ENCODE measurements at regions not wholly inside any gene's neighbourhood (a gene's known extent, or its start where the extent isn't known, plus 50 kb on each side); places are given as distances from the start of the nearest gene placed in this dataset.

- 88 to 98% methylated on average over 7 of the region's 7 CpGs for WGBS, 2 experiments (ENCODE audit: insufficient coverage in 2 of 2)
- Histone ChIP-seq H3K36me3 (ENCODE audit: control insufficient read depth, insufficient read depth, low read length) (no peaks in the 10 kb centered on the region), H3K9me3 (ENCODE audit: control insufficient read depth, low read length) (no peaks in the 10 kb centered on the region), H3K27ac (ENCODE audit: low read depth, low read length, severe bottlenecking) (no peak overlapping the region), H3K4me1 (ENCODE audit: control insufficient read depth, insufficient read depth, low read length, poor library complexity, severe bottlenecking) (no peaks in the 10 kb centered on the region), H3K4me3 (ENCODE audit: extremely low read depth, insufficient read depth, low read length, poor library complexity, severe bottlenecking) (no peak overlapping the region)
Observed at GRCh38 chr10:120960725-120961124, 109.6 kb downstream of the WDR11 start.

- no peak overlapping the region for H3K4me3 ChIP-seq (ENCODE audit: extremely low read depth, insufficient read depth, low read length, poor library complexity, severe bottlenecking)
- WGBS, 2 experiments (ENCODE audit: insufficient coverage in 2 of 2): 88 to 91% methylated on average over 16 of the region's 17 CpGs
Observed at GRCh38 chr10:120961795-120962755, 110.9 kb downstream of the WDR11 start.

GRCh38 chr10:120962756-120963593 is 111.8 kb downstream of the WDR11 start:
- Histone ChIP-seq H3K4me1 (ENCODE audit: control insufficient read depth, insufficient read depth, low read length, poor library complexity, severe bottlenecking) (no peaks in the 10 kb centered on the region), H3K27ac (ENCODE audit: low read depth, low read length, severe bottlenecking) (no peak overlapping the region), H3K9me3 (ENCODE audit: control insufficient read depth, low read length) (no peaks in the 10 kb centered on the region), H3K4me3 (ENCODE audit: extremely low read depth, insufficient read depth, low read length, poor library complexity, severe bottlenecking) (no peak overlapping the region), H3K36me3 (ENCODE audit: control insufficient read depth, insufficient read depth, low read length) (no peaks in the 10 kb centered on the region)
- WGBS, 2 experiments (ENCODE audit: insufficient coverage in 2 of 2): 80 to 82% methylated on average over 18 to 21 of the region's 23 CpGs

More at GRCh38 chr10:120961795-120962755, 110.9 kb downstream of the WDR11 start:
- Histone ChIP-seq H3K36me3 (ENCODE audit: control insufficient read depth, insufficient read depth, low read length) (no peaks in the 10 kb centered on the region), H3K9me3 (ENCODE audit: control insufficient read depth, low read length) (no peaks in the 10 kb centered on the region), H3K27ac (ENCODE audit: low read depth, low read length, severe bottlenecking) (no peak overlapping the region), H3K4me1 (ENCODE audit: control insufficient read depth, insufficient read depth, low read length, poor library complexity, severe bottlenecking) (no peaks in the 10 kb centered on the region)

GRCh38 chr10:120963594-120964220 is 112.5 kb downstream of the WDR11 start:
- no peaks in the 10 kb centered on the region for H3K36me3 ChIP-seq (ENCODE audit: control insufficient read depth, insufficient read depth, low read length)
- no peak overlapping the region for H3K27ac ChIP-seq (ENCODE audit: low read depth, low read length, severe bottlenecking)
- no peaks in the 10 kb centered on the region for H3K9me3 ChIP-seq (ENCODE audit: control insufficient read depth, low read length)
- no peak overlapping the region for H3K4me3 ChIP-seq (ENCODE audit: extremely low read depth, insufficient read depth, low read length, poor library complexity, severe bottlenecking)
- WGBS, 2 experiments (ENCODE audit: insufficient coverage in 2 of 2): 87 to 98% methylated on average over 5 of the region's 5 CpGs
- H3K4me1 ChIP-seq (ENCODE audit: control insufficient read depth, insufficient read depth, low read length, poor library complexity, severe bottlenecking): no peaks in the 10 kb centered on the region

- H3K9me3 ChIP-seq (ENCODE audit: control insufficient read depth, low read length): no peaks in the 10 kb centered on the region
- no peak overlapping the region for H3K27ac ChIP-seq (ENCODE audit: low read depth, low read length, severe bottlenecking)
- H3K4me3 ChIP-seq (ENCODE audit: extremely low read depth, insufficient read depth, low read length, poor library complexity, severe bottlenecking): no peak overlapping the region
- no peaks in the 10 kb centered on the region for H3K4me1 ChIP-seq (ENCODE audit: control insufficient read depth, insufficient read depth, low read length, poor library complexity, severe bottlenecking)
- no peaks in the 10 kb centered on the region for H3K36me3 ChIP-seq (ENCODE audit: control insufficient read depth, insufficient read depth, low read length)
- WGBS, 2 experiments (ENCODE audit: insufficient coverage in 2 of 2): 67 to 75% methylated on average over 2 of the region's 6 CpGs
Observed at GRCh38 chr10:120966657-120967045, 115.5 kb downstream of the WDR11 start.

- no peaks in the 10 kb centered on the region for H3K36me3 ChIP-seq (ENCODE audit: control insufficient read depth, insufficient read depth, low read length)
- H3K4me3 ChIP-seq (ENCODE audit: extremely low read depth, insufficient read depth, low read length, poor library complexity, severe bottlenecking): no peak overlapping the region
- WGBS, 2 experiments (ENCODE audit: insufficient coverage in 2 of 2): 100% methylated on average over 2 of the region's 5 CpGs
- peaks cover 13% of the 10 kb centered on the region for H3K9me3 ChIP-seq (ENCODE audit: control insufficient read depth, low read length)
- H3K4me1 ChIP-seq (ENCODE audit: control insufficient read depth, insufficient read depth, low read length, poor library complexity, severe bottlenecking): no peaks in the 10 kb centered on the region
- no peak overlapping the region for H3K27ac ChIP-seq (ENCODE audit: low read depth, low read length, severe bottlenecking)
Observed at GRCh38 chr10:120969219-120969645, 118.1 kb downstream of the WDR11 start.

GRCh38 chr10:120970595-120971529 is 119.7 kb downstream of the WDR11 start:
- no peaks in the 10 kb centered on the region for H3K4me1 ChIP-seq (ENCODE audit: control insufficient read depth, insufficient read depth, low read length, poor library complexity, severe bottlenecking)
- H3K27ac ChIP-seq (ENCODE audit: low read depth, low read length, severe bottlenecking): no peak overlapping the region
- 89 to 92% methylated on average over 4 of the region's 9 CpGs for WGBS, 2 experiments (ENCODE audit: insufficient coverage in 2 of 2)
- no peaks in the 10 kb centered on the region for H3K36me3 ChIP-seq (ENCODE audit: control insufficient read depth, insufficient read depth, low read length)
- H3K4me3 ChIP-seq (ENCODE audit: extremely low read depth, insufficient read depth, low read length, poor library complexity, severe bottlenecking): no peak overlapping the region
- H3K9me3 ChIP-seq (ENCODE audit: control insufficient read depth, low read length): peaks cover 20% of the 10 kb centered on the region

- H3K36me3 ChIP-seq (ENCODE audit: control insufficient read depth, insufficient read depth, low read length): no peaks in the 10 kb centered on the region
- no peaks in the 10 kb centered on the region for H3K4me1 ChIP-seq (ENCODE audit: control insufficient read depth, insufficient read depth, low read length, poor library complexity, severe bottlenecking)
- H3K4me3 ChIP-seq (ENCODE audit: extremely low read depth, insufficient read depth, low read length, poor library complexity, severe bottlenecking): no peak overlapping the region
- peaks cover 20% of the 10 kb centered on the region for H3K9me3 ChIP-seq (ENCODE audit: control insufficient read depth, low read length)
- no peak overlapping the region for H3K27ac ChIP-seq (ENCODE audit: low read depth, low read length, severe bottlenecking)
- WGBS, 2 experiments (ENCODE audit: insufficient coverage in 2 of 2): no CpG with 5 or more reads among the region's 2 CpGs
Observed at GRCh38 chr10:120971671-120972070, 120.5 kb downstream of the WDR11 start.

- Histone ChIP-seq H3K36me3 (ENCODE audit: control insufficient read depth, insufficient read depth, low read length) (no peaks in the 10 kb centered on the region), H3K4me3 (ENCODE audit: extremely low read depth, insufficient read depth, low read length, poor library complexity, severe bottlenecking) (no peak overlapping the region), H3K4me1 (ENCODE audit: control insufficient read depth, insufficient read depth, low read length, poor library complexity, severe bottlenecking) (no peaks in the 10 kb centered on the region), H3K9me3 (ENCODE audit: control insufficient read depth, low read length) (peaks cover 20% of the 10 kb centered on the region), H3K27ac (ENCODE audit: low read depth, low read length, severe bottlenecking) (no peak overlapping the region)
- WGBS, 2 experiments (ENCODE audit: insufficient coverage in 2 of 2): 81 to 83% methylated on average over 1 to 2 of the region's 2 CpGs
Observed at GRCh38 chr10:120972259-120972658, 121.1 kb downstream of the WDR11 start.
